ENCODE measurements at regions not wholly inside any gene's neighbourhood (a gene's known extent, or its start where the extent isn't known, plus 50 kb on each side); places are given as distances from the start of the nearest gene placed in this dataset.
"Not testable (repeated sequence)": the region's sequence is repeated elsewhere in the genome, so short reads cannot be mapped to it uniquely, and the experiment has no call there.

DNA sequence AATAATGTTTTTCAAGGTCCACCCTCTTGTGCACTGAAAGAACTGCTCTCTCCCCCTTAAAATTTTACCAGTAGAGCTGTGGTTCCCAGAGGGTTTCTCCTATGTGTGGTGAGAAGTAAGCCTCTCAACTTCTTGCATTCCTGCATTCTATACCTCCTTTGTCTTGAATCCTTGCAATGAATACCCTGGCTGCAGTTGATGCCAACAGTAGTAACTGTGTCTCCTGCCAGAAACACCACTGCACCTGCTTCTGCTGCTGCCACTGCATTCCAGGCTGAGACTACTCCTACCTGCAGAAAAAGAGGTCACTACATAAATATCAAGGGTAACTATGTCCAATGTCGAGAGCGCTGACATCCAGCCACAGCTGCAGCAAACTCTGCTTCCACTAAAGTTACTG is 203.7 kb downstream of the TMEM167A start:
- Mint-ChIP-seq H3K4me1 (no peaks in the 10 kb centered on the region), H3K9me3 (peaks cover 37% of the 10 kb centered on the region), H3K27me3 (ENCODE audit: low read depth) (no peaks in the 10 kb centered on the region), H3K36me3 (ENCODE audit: low read depth) (peaks cover 25% of the 10 kb centered on the region), H3K27ac (no peak overlapping the region), H3K4me3 (no peak overlapping the region)
- TF ChIP-seq, protein P1, sequence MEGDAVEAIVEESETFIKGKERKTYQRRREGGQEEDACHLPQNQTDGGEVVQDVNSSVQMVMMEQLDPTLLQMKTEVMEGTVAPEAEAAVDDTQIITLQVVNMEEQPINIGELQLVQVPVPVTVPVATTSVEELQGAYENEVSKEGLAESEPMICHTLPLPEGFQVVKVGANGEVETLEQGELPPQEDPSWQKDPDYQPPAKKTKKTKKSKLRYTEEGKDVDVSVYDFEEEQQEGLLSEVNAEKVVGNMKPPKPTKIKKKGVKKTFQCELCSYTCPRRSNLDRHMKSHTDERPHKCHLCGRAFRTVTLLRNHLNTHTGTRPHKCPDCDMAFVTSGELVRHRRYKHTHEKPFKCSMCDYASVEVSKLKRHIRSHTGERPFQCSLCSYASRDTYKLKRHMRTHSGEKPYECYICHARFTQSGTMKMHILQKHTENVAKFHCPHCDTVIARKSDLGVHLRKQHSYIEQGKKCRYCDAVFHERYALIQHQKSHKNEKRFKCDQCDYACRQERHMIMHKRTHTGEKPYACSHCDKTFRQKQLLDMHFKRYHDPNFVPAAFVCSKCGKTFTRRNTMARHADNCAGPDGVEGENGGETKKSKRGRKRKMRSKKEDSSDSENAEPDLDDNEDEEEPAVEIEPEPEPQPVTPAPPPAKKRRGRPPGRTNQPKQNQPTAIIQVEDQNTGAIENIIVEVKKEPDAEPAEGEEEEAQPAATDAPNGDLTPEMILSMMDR (IDR thresholded peaks at IDR 0.05; ENCODE audit: unreplicated experiment in 3 of 3) = no peak

DNA sequence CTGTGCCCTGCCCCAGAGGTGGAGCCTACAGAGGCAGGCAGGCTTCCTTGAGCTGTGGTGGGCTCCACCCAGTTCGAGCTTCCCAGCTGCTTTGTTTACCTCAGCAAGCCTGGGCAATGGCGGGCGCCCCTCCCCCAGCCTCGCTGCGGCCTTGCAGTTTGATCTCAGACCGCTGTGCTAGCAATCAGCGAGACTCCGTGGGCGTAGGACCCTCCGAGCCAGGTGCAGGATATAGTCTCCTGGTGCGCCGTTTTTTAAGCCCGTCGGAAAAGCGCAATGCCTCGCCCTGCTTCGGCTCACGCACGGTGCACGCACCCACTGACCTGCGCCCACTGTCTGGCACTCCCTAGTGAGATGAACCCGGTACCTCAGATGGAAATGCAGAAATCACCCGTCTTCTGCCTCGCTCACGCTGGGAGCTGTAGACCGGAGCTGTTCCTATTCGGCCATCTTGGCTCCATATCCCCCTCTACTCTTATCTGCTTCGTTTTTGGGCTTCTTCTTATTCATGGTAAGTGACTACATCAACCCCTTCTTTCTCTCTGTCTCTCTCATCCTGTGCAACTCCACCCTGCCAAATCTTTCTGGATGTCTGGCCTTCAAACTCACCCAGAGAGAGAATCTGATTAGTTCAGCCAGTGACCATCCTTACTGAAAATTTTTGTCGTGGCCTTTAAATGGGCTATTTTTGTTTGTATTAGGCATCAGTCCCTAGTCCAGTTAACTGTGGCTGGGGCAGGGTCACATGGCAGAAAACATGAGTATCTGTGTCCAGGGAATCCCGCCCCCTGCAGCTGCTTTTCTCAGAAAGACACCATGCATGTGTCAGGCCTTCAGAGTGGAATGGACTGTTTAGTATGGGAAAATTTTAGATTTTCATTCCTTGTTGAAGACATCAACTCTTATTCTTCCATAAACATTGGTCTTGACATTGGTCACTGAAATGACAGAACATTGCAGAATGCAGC is 204.6 kb downstream of the TMEM167A start:
- peaks cover 22% of the 10 kb centered on the region for H3K36me3 Mint-ChIP-seq (ENCODE audit: low read depth)
- not testable (repeated sequence) for H3K4me3 Mint-ChIP-seq; H3K27ac Mint-ChIP-seq; H3K27me3 Mint-ChIP-seq (ENCODE audit: low read depth); H3K4me1 Mint-ChIP-seq
- H3K9me3 Mint-ChIP-seq = peaks cover 29% of the 10 kb centered on the region

DNA sequence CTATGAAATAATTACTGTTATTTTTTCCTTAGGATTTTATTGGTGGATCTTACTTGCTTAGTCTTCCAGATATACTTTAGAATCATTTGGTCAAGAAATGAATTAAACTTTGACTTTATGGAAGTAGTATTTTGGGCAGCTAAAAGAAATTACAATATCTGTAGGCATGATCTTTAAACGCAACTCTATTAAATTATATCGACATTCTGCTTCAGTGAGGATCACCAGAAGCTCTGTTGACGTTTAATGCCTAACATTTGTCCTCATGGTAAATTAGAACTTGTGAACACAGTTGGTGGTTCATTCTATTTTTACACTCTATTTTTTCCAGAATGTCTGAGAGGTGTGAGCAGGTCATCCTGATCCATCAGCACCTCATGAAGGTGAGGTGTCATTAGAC is 211.6 kb downstream of the TMEM167A start:
- no peak overlapping the region for H3K4me3 Mint-ChIP-seq
- no peaks in the 10 kb centered on the region for H3K27me3 Mint-ChIP-seq (ENCODE audit: low read depth)
- TF ChIP-seq, protein P1 (IDR thresholded peaks at IDR 0.05; ENCODE audit: unreplicated experiment in 3 of 3) = no peak
- peaks cover 16% of the 10 kb centered on the region for H3K4me1 Mint-ChIP-seq
- H3K9me3 Mint-ChIP-seq = no peaks in the 10 kb centered on the region
- no peaks in the 10 kb centered on the region for H3K36me3 Mint-ChIP-seq (ENCODE audit: low read depth)
- H3K27ac Mint-ChIP-seq = no peak overlapping the region

DNA sequence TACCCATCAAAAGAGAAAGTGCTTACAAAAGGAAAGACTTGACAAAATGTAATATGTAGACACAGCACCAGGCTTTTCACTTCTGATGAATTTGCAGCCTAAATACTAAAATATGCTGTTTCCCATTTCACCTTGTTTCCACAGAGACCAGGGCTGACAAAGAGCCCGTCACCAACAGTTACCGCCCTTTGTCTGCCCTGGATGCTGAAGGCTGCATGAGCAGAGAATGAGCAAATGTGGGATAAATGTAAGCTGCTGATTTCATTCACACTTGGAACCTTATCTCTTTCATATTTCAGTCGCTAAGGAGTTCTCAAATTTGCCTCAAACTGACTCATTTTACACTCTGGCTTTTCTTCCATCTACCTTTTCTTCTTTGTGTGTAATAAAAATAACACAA is 213.9 kb downstream of the TMEM167A start:
- H3K4me3 Mint-ChIP-seq = no peak overlapping the region
- no peaks in the 10 kb centered on the region for H3K36me3 Mint-ChIP-seq (ENCODE audit: low read depth)
- H3K27ac Mint-ChIP-seq = peak overlapping the region; percentile 15 to 37 (median 27)
- no peaks in the 10 kb centered on the region for H3K27me3 Mint-ChIP-seq (ENCODE audit: low read depth)
- no peaks in the 10 kb centered on the region for H3K9me3 Mint-ChIP-seq
- H3K4me1 Mint-ChIP-seq = peaks cover 39% of the 10 kb centered on the region
- TF ChIP-seq, protein P1 (IDR thresholded peaks at IDR 0.05; ENCODE audit: unreplicated experiment in 3 of 3) = no peak

DNA sequence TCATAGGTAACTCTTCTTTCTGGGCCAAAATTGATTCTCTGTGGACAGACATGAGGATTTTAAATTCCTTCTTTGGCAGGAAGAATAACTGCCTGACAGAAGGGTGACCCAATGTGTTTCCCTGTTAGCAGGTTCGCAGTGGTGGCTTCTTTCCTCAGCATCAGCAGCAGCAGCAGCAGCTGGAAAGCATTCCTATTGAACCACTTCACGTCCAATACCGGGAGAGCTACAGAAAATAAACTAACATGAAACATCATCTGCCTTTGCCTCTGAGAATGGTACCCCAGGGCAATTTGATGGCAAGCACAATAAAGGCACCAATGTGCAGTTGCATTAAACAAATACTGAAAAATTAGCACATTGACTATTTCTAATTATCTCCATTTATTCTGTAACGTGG is 214.5 kb downstream of the TMEM167A start:
- H3K27me3 Mint-ChIP-seq (ENCODE audit: low read depth) = no peaks in the 10 kb centered on the region
- TF ChIP-seq, protein P1 (IDR thresholded peaks at IDR 0.05; ENCODE audit: unreplicated experiment in 3 of 3) = no peak
- H3K4me1 Mint-ChIP-seq = peaks cover 44% of the 10 kb centered on the region
- peak overlapping the region; percentile 41 to 54 (median 47) for H3K27ac Mint-ChIP-seq
- no peak overlapping the region for H3K4me3 Mint-ChIP-seq
- no peaks in the 10 kb centered on the region for H3K36me3 Mint-ChIP-seq (ENCODE audit: low read depth)
- no peaks in the 10 kb centered on the region for H3K9me3 Mint-ChIP-seq

DNA sequence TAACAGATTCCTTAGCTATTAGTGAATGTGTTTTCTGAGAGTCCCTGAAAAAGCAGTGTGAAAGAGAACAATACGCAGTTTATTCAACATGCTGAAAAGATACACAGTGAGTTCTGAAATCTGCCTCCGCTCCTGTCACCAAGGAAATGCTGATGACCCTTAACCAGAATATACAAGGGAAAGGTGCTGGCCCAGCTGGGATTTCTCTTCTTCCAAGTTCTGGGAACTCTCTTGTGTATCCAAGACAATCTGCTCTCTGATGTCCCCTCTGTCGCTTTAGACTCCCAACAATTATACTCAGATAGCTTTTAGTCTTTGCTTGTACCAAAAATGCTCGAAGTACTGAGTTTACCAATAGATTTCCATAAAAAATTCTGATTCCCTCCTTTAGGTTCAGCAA is 214.9 kb downstream of the TMEM167A start:
- Mint-ChIP-seq H3K9me3 (no peaks in the 10 kb centered on the region), H3K4me1 (peaks cover 48% of the 10 kb centered on the region), H3K27me3 (ENCODE audit: low read depth) (no peaks in the 10 kb centered on the region), H3K4me3 (no peak overlapping the region), H3K36me3 (ENCODE audit: low read depth) (no peaks in the 10 kb centered on the region), H3K27ac (peak overlapping the region; percentile 41 to 54 (median 47))
- TF ChIP-seq, protein P1 (IDR thresholded peaks at IDR 0.05; ENCODE audit: unreplicated experiment in 3 of 3) = no peak

Measured in nephron (organoid).